ENCODE measurements at regions not wholly inside any gene's neighbourhood (a gene's known extent, or its start where the extent isn't known, plus 50 kb on each side); places are given as distances from the start of the nearest gene placed in this dataset.

DNA sequence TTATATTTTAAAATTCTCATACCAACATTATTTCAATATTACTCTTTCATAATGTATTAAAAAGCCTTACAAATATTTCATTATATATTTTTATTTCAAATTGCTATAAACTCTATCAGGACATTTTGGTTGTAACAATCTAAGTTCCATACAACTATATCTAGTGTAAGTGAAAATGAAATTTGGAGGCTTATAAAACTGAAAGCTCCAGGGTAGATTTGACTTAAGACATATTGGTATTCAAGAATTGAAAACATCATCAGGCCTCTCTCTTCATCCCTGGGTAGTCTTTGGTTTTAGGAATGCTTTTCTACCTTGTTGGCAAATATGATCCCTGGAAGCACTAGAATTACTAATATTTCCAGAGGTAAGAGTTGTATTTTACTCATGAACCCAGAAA is 342.6 kb downstream of the DTHD1 start:
- no peaks in the 10 kb centered on the region for H3K4me1 Mint-ChIP-seq
- POLR2A ChIA-PET = no interaction called here
- H3K27ac ChIP-seq (ENCODE audit: low read length in 2 of 2) = no peak overlapping the region
- no peaks in the 10 kb centered on the region for H3K9me3 ChIP-seq (ENCODE audit: control extremely low read depth in 1 of 3, control insufficient read depth in 2 of 3, insufficient read depth in 1 of 3, low read length in 2 of 3)
- intact Hi-C loops (cut with micrococcal nuclease) = no loop called here
- no peaks in the 10 kb centered on the region for H3K27me3 Mint-ChIP-seq
- H3K4me3 ChIP-seq (ENCODE audit: control extremely low read depth in 1 of 5, extremely low read depth in 1 of 5, insufficient read depth in 1 of 5, low read depth in 2 of 5, low read length in 4 of 5) = no peak overlapping the region
- TF ChIP-seq, protein P1, sequence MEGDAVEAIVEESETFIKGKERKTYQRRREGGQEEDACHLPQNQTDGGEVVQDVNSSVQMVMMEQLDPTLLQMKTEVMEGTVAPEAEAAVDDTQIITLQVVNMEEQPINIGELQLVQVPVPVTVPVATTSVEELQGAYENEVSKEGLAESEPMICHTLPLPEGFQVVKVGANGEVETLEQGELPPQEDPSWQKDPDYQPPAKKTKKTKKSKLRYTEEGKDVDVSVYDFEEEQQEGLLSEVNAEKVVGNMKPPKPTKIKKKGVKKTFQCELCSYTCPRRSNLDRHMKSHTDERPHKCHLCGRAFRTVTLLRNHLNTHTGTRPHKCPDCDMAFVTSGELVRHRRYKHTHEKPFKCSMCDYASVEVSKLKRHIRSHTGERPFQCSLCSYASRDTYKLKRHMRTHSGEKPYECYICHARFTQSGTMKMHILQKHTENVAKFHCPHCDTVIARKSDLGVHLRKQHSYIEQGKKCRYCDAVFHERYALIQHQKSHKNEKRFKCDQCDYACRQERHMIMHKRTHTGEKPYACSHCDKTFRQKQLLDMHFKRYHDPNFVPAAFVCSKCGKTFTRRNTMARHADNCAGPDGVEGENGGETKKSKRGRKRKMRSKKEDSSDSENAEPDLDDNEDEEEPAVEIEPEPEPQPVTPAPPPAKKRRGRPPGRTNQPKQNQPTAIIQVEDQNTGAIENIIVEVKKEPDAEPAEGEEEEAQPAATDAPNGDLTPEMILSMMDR (IDR thresholded peaks at IDR 0.05) = no peak
- no peak for TF ChIP-seq EZH2 (IDR thresholded peaks at IDR 0.05; ENCODE audit: borderline replicate concordance, insufficient read depth, low read depth, low read length, poor library complexity, severe bottlenecking)
- no peak overlapping the region for H3K4me2 ChIP-seq (replicated peaks; ENCODE audit: low read depth, low read length, poor library complexity, severe bottlenecking)
- no peaks in the 10 kb centered on the region for H3K27me3 ChIP-seq (replicated peaks in 1 of 4; ENCODE audit: control extremely low read depth in 1 of 4, control insufficient read depth in 3 of 4, insufficient read depth in 4 of 4, low read length in 3 of 4)
- CTCF ChIA-PET = no interaction called here
- no peaks in the 10 kb centered on the region for H3K36me3 ChIP-seq (replicated peaks in 1 of 2; ENCODE audit: control extremely low read depth in 1 of 2, control insufficient read depth in 1 of 2, extremely low read depth in 1 of 2, insufficient read depth in 2 of 2, low read length in 1 of 2)
- DNase-seq (no peak), ATAC-seq (ENCODE audit: low read depth) (no peak)
- H3K27ac Mint-ChIP-seq = no peak overlapping the region
- no peaks in the 10 kb centered on the region for H3K9me3 Mint-ChIP-seq (ENCODE audit: insufficient read depth)
- no peaks in the 10 kb centered on the region for H3K4me1 ChIP-seq (ENCODE audit: control insufficient read depth in 2 of 2, insufficient read depth in 2 of 2, low read length in 2 of 2)
- H4K20me1 ChIP-seq (ENCODE audit: control insufficient read depth, insufficient read depth, low read length, poor library complexity, severe bottlenecking) = no peaks in the 10 kb centered on the region
- H3K79me2 ChIP-seq (ENCODE audit: control insufficient read depth, insufficient read depth, low read length) = no peaks in the 10 kb centered on the region
- no peak overlapping the region for H3K4me3 Mint-ChIP-seq
- H3K9ac ChIP-seq (ENCODE audit: low read length) = no peak overlapping the region
- H2AFZ ChIP-seq (ENCODE audit: insufficient read depth, low read depth, low read length, poor library complexity, severe bottlenecking) = no peak overlapping the region

DNA sequence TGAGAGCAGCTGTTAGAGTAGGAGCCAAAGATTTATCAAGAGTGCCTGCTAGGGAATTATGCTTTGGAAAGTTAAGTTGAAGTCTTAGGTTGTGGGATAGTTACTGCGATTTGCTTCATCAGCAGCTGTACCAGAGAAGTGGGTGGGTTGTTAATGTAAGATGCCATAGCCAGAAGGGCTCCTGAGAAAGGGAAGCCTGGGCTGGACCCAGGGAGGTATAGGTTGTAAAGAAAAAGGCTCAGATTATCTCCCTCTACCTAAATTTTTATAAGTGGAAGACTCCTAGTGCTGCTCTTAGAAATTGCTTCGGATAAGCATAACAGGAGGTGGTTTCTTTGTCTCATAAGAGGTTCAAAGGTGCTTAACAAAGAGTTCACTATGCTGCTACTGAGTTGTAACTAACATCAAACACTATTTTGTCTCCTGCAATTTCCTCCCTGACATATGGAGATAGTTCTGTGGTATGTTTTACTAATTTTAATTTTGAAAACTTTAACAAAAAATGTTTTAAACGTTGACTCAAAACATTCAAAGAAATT is 356.9 kb downstream of the DTHD1 start:
- H3K4me2 ChIP-seq (replicated peaks; ENCODE audit: low read depth, low read length, poor library complexity, severe bottlenecking) = no peak overlapping the region
- H3K4me3 Mint-ChIP-seq = no peak overlapping the region
- ChIA-PET POLR2A (no interaction called here), CTCF (no interaction called here)
- no peaks in the 10 kb centered on the region for H3K79me2 ChIP-seq (ENCODE audit: control insufficient read depth, insufficient read depth, low read length)
- no peak overlapping the region for H3K9ac ChIP-seq (ENCODE audit: low read length)
- H3K9me3 ChIP-seq (ENCODE audit: control extremely low read depth in 1 of 3, control insufficient read depth in 2 of 3, insufficient read depth in 1 of 3, low read length in 2 of 3) = no peaks in the 10 kb centered on the region
- no peak overlapping the region for H3K27ac Mint-ChIP-seq
- H3K27me3 ChIP-seq (replicated peaks in 1 of 4; ENCODE audit: control extremely low read depth in 1 of 4, control insufficient read depth in 3 of 4, insufficient read depth in 4 of 4, low read length in 3 of 4) = no peaks in the 10 kb centered on the region
- 50% methylated on average over 1 of the region's 3 CpGs for WGBS (ENCODE audit: insufficient coverage)
- no peaks in the 10 kb centered on the region for H4K20me1 ChIP-seq (ENCODE audit: control insufficient read depth, insufficient read depth, low read length, poor library complexity, severe bottlenecking)
- no peak overlapping the region for H3K4me3 ChIP-seq (ENCODE audit: control extremely low read depth in 1 of 5, extremely low read depth in 1 of 5, insufficient read depth in 1 of 5, low read depth in 2 of 5, low read length in 4 of 5)
- peaks cover 3% of the 10 kb centered on the region for H3K27me3 Mint-ChIP-seq
- H3K27ac ChIP-seq (ENCODE audit: low read length in 2 of 2) = no peak overlapping the region
- intact Hi-C loops (cut with micrococcal nuclease) = no loop called here
- H3K36me3 ChIP-seq (replicated peaks in 1 of 2; ENCODE audit: control extremely low read depth in 1 of 2, control insufficient read depth in 1 of 2, extremely low read depth in 1 of 2, insufficient read depth in 2 of 2, low read length in 1 of 2) = no peaks in the 10 kb centered on the region
- no peaks in the 10 kb centered on the region for H3K4me1 Mint-ChIP-seq
- ATAC-seq (ENCODE audit: low read depth) = no peak
- H3K4me1 ChIP-seq (ENCODE audit: control insufficient read depth in 2 of 2, insufficient read depth in 2 of 2, low read length in 2 of 2) = no peaks in the 10 kb centered on the region
- TF ChIP-seq, protein P1 (IDR thresholded peaks at IDR 0.05) = no peak
- no peak for TF ChIP-seq EZH2 (IDR thresholded peaks at IDR 0.05; ENCODE audit: borderline replicate concordance, insufficient read depth, low read depth, low read length, poor library complexity, severe bottlenecking)
- no peak for DNase-seq
- H3K9me3 Mint-ChIP-seq (ENCODE audit: insufficient read depth) = no peaks in the 10 kb centered on the region
- H2AFZ ChIP-seq (ENCODE audit: insufficient read depth, low read depth, low read length, poor library complexity, severe bottlenecking) = no peak overlapping the region

Data from B cell (primary cell).